Activated effector memory CD4-positive, alpha-beta T cell treated with anti-CD3 and anti-CD28 coated beads, Interleukin-2, amount 50 U/mL, for 16 hours (primary cell): ENCODE measurements at regions not wholly inside any gene's neighbourhood (a gene's known extent, or its start where the extent isn't known, plus 50 kb on each side); places are given as distances from the start of the nearest gene placed in this dataset.

ENCODE experiments used
- DNase-seq: peaks from one replicate; pipeline ENCODE4 v3.0.0-alpha.2; 2020

DNA sequence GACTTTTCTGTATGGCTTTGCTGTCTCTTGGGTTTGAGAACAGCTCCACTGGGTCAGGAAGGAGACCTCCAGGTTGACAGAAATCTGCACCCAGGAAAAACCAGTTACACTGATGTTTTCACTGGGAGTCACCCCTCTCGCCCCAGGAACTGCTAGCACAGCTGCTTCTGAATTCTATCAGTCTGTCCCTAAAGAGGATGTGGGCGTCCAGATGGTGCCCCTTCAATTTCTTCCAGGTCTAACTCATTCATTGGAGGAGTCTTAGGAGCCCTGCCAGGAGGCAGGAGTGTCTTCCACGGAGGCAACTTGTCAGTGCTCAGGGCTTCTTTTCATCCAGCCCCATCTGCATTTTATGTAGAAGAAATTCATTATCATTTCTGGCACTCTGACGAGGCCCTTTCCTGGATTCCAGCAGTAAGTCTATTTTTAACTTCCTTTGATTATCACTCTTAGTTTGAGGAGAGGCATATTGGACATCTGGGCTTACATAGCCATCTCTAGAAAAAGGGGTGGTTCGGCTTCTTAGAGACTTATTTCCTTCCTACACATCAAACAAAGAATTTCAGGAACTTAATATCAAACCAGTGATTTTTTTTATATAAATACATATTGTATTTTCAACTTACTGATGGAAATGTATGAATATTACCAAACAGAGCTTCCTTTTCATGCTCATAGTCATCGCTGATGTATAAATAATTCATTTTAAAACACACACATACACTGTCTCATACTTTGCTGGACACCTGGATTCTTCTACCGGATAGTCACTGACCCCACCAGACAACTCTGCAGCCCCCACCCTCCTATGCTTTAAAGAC is 148.8 kb downstream of the IRX2 start:
- no peak for DNase-seq

DNA sequence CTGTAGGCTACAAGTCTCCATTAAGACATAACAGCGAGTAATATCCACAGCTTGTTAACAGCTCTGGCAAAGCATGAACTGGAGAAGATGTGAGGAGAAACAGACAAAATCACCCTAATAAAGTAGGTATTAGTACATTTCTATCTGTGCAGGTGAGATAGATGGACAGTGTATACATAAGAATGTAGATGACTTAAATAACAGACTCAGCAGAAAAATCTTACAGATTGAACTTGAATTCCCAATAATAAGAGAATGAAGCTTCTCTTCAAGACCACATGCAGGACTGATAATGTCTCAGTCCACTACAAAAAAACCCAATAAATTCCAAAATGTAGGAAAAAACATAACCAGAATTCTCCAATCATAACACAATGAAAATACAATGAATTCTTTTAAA is 153.0 kb downstream of the IRX2 start:
- DNase-seq: no peak

DNA sequence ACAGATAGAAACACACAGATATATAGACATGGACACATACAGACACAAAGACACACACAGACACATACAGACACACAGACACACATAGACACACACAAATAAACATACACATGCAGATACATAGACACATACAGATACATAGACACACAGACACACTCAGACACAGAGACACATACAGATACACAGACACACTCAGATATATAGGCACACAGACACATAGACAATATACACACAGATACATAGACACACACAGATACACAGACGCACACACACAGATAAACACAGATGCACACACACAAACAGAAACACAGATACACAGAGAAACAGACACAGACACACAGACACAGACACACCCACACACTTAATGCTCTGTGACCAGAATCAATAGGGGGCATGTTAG is 156.8 kb downstream of the IRX2 start:
- DNase-seq: no peak

DNA sequence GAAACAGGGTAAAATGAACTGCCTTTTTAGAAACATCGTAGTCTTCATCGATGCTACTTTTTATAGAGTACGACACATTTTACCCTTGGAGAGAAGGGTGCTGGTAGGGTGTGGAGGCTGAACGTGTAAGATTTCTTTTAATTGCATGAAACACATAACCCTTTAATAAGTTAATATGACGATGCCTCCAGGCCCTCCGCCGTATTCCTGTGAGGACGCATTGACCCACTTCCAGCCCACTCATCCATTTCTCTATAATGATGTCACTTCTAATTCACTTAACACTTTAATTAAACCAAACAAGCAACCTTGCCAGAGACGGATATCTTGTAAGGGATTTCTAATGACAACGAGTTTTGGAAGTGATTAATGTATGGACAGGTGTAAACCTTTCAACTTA is 158.7 kb downstream of the IRX2 start:
- no peak for DNase-seq

DNA sequence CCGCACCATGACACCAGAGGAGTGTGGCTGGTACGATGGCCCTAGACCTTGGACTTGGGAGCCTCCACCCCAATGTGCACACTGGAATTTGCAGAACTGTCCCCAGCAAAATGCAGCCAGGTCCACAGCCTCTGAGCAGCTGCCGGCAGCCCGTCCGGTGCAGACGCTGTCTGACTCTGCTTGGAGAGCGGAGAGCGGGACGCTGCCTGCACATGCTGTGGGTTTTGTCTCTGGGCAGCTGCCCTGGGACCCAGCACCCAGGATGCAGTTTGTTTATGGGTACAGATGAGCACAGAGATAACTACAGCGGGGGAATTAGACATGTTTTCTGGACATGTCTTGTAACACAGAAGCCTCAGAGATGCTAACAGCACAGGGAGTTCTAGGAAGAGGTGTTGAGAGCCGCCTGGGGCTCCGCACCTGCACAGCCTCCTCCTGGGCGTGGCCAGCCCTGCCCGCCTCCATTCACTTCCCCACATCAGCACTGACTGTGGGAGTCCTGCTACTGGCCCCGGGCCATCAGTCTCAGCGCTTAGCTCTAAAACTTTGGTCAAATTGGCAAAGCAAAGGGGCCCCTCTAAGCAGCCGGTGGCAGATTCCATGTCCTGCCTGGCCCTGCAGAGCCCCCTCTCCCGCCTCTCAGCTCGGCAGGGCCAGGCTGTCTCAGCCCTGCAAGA is 159.6 kb downstream of the IRX2 start:
- DNase-seq: no peak

DNA sequence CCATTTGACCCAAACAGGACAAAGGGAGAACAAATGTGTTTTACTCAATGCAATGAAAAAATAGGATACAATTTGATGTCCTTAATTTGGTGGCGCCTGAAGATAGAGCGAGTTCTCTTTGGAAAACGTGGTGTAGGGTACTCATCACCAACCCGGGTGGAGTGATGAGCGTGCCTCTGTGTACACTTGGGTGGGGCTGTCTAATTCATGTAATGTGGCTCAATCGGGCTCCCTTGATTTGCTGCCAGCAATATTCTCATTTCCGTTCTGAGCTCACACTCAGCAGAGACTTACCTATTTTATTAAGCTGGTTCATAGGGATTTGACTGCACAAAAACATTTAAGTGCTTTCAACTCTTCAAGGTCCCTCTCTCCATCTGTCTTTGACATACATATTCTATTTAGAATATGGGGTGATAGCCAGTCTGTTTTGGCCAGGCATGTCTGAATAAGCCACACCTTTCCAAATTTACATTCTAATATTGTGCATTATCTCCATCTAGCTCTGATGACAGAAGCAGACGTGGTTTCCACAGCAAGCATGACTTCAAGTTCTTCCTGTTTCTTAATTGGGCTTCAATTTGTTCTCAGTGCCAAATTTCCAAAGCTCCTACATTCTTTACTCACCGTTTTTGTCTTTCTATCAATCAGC is 162.5 kb downstream of the IRX2 start:
- DNase-seq: no peak

DNA sequence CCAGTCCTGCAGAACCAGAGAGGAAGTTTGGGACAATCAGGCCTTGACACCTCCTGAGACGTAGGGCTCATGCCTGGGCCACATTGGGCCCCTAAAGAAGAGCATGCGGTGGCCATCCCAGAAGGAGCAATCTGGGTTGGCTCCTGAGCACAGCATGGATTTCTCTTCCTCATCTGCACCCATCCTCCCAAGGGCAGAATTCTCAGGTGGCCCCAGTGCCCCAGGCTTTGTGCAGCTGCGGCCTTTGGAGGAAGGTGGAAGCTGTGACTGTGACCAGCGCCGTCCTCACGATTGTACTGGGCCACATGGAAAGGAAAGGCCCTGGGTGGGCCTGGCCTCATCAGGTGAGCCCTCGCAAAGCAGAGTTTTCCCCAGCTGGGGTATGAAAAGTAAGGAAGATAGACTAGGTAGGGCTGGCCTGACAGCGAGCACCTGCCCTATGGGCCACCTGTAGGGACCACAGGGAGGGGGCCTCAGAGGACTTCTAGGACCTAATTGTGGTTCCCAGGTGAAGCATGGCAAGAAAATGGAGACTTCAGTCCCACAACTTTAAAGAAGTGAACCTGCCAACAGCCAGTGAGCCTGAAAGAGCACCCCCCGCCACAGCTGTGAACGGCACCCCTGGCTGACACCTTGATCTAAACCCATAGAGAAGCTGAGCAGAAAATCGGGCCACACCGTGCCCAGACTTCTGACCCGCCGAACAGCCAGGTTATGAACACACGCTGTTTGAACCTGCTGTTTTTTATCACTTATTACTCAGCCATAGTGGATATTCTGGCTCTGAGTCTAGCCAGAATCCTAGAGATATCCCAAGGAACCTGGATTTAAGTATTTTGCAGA is 164.1 kb downstream of the IRX2 start:
- no peak for DNase-seq

DNA sequence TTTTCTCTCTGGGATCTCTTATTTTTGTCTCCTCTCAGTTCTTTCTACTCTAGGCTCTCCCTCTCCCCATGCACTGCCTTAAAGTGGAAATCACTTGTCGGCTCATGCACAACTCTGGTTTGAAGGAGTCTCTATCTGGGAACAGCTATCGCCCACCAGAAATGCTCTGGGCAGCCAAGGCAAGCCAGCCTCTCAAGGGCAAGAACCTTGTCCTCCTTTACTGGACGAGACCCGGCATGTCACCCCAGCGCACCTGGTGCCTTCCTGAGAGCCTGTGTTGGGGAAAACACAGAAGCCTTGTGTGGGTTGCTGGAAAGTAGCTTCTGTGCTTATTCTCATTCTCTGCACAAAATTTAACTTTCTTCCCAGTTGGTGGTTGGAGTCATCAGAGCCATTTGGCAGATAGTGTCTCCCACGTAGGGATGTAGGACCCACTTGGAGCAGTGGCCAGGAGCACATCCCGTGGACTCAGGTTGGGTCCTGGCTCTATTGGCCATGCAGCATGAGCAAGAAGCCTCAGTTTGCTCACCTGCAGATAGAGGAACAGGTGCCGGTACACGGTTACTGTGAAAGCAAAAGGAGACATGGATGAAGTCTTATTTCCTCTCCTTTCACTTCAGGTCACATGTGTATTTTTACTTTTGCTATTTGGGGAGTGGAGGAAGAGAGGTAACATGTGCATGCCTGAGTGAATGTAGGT is 165.3 kb downstream of the IRX2 start:
- DNase-seq: no peak

DNA sequence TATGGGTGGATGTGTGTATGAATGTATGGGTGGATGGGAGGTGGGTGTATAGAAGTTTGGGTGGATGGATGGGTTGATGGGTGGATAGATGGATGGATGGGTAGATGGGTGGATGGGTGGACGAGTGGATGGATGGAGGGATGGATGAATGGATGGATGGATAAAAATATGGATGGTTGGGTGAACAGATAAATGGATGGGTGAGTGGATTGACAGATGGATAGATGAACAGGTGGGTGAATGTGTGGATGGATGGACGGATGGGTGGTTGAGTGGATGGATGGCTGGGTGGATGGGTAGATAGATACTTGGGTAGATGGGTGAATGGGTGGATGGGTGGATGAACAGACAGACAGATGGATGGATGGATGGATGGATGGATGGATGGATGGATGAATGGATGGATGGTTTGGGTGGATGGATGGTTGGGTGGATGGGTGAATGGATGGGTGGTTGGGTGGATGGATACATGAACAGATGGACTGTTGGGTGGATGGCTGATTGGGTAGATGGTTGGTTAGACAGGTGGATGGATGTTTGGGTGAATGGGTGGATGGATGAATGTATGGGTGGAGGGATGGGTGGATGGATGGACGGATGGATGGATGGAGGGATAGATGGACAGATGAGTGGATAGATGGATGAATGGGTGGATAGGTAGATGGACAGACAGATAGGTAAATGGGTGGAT is 166.8 kb downstream of the IRX2 start:
- DNase-seq: no peak

DNA sequence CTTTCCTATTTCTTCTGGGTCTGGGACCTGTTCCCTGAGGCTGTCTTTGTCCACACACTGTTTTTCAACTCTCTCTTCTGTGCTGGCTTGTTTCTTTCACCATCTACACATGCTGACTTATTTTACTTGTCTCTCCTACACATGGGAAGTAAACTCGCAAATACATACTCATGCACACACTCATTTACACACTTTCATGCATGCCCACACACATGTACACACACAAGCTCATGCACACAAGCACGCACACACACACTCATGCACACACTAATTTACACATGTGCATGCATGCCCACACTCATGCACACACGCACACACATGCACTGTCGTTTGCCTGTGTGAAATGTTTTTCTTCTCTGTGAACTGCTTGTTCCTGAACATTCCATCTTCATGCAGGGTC is 169.0 kb downstream of the IRX2 start:
- no peak for DNase-seq

DNA sequence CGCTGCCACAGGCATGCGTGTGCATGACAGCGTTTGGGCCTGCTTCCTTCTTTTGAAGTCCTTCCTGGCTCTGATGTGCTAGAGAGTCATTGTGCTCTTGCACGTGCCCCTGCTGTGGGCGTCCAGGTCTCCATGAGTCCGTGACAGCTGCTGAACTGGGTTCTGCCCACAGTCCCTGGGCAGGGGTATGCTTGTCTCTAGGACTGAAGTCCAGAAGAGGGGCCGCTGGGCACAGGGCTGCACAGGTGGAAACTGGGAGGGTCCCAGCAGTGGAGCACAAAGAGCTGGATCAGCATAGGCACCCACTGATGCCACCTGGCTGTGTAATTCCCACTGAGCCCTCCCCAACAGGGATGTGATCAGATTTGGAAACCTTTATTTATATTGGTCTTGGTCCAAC is 169.4 kb downstream of the IRX2 start:
- DNase-seq: no peak

DNA sequence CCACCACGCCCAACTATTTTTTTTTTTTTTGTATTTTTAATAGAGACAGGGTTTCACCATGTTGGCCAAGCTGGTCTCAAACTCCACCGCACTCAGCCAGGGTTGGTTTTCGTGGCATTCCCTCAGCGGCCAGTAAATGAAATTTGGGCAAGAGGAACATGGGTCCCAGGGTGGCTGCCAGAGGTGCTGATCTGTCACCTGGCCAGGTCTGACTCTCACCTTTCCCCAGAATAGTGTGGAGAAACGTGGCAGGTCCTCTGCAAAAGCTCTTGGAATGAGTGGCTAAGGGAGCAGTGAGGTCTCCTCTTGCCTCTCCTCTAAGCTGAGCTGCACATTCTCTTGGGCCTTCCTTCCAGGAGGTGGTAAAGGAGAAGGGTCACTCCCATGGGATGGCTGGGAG is 170.1 kb downstream of the IRX2 start:
- no peak for DNase-seq

DNA sequence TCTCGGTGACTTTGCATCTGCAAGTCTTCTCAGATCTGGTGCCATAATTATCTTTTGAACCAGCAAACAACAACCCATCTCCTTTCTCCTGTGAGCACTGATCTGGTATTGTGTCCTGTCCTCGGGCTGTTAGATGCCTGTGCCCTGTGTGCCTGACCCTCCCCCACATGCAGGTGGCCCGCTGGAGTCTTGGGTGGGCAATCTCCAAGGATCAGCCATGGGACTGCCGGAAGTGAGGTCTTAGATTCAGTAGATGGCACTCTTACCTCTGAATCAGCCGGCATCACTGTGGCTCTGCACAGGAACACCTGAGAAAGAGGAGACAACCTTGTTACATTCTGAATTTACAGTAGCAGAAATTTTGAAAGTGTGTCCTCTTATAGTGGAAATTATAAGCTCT is 172.4 kb downstream of the IRX2 start:
- no peak for DNase-seq

DNA sequence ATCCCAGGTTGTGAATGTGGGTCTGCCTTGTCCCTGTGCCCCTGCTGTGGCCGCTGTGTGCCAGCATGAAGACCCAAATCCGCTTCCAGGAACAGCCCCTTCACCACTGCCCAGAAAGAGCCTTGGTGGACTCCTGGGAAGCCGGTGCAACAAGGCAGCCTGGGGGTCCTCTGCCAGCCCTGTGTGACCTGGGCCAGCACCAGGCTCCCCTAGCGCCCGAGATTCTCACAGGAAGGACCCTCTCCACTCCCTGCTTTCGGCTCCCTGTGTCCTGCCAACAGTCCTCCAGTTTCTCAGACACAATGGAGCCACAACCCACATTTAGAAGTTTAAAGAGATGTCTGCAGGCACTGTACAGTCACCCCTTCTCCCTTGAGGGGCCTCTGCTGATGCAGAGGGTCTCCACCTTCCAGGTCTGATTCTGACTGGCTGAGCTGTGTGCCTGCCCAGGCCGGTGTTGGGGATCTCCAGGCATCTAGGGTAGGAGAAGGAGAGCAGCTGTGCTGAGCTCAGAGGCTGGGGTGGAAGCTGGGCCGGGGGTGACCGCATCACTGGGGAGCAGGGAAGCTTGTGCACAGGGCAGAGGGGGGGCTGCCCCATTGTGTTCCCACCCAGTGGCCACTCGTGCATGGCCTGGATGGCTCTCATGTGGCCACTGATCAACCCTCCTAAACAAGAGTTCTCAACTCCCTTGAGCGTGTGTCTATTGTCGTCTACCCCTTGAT is 174.0 kb downstream of the IRX2 start:
- DNase-seq: no peak

DNA sequence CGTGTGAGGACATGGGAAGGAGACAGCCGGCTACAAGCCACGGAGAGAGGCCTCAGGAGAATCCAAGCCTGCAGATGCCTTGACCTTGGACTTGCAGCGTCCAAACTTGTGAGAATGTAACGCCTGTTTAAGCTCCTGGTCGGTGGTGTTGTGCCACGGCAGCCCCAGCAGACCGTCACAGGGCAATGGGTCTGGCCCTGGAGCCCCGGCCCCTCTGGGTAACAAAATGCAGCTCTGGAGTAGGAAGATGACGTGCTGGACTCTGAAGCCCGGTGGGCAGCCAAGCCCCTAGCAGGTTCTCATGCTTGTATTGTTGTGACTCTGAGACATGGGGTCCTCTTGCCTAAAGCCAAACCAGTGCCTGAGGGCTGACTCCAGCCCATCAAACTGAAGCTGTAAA is 174.7 kb downstream of the IRX2 start:
- no peak for DNase-seq

DNA sequence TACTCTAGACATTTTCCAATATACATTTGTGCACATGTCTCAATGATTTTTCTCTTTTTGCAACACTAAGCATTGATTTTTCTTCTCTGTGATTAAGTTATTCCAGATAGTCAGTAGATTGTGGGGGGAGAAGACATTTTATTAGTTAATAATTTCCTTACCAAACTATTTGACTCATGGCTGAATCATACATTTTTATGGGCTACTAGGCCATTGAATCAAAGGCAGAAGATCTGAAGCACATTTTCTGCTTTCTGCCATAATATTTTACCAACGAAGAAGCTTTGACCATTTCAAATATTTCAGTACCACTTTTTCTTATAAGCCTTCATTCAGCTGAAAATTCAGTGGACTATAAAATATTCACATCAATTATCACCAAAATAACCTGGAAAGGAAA is 175.6 kb downstream of the IRX2 start:
- no peak for DNase-seq

DNA sequence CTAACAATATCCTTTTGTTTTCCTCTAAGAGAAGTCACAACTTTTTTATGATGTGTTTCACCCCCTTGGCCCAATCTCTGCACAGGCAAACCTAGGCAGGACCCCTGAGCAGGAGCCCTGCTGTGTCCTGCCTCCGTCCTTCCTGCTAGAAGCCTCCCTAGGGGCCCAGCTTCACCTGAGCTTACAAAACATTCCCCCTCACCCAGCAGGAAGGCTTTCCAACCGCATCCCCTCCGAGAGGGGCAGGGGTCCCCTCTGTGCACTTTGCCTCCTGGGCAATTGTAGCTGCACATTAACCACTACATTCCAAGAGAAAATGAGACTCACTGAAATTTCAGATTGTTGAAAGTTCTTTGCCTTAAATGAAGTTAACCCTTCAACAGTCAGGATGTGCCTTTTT is 176.2 kb downstream of the IRX2 start:
- DNase-seq: no peak

DNA sequence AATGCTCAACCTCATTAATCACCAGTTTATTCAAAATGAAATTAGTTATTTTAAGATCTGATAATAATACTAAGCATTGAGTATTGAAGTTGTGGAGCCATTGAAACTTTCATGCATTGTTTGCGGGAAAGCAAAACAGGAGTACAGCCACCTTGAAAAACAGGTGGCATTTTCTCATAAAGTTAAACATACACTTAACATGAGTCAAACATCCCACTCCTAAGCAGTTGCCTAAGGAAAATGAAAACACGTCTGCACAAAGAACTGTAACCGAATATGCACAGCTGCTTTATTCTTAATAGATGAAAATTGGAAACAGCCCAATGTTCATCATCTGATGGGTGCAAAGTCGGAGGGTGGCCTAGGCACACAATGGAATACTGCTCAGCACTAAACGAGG is 177.3 kb downstream of the IRX2 start:
- DNase-seq: no peak

DNA sequence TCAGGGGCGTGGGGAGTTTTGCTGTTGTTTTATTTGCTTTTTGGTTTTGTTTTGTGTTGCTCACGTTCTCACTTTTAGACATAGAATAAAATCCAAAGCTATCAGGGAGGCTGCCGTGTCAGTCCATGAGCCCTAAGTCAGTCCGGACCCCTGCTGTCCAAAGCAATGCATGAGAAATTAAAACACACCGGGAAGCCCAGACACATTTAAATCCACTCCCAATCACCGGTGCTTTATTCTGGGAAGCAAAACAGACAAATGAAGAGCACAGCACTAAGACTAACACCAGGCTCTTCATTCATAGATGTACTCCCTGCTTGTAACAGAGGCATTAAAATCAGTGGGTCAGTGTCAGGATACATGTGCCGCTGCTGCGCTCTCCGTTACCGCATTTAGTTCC is 180.9 kb downstream of the IRX2 start:
- no peak for DNase-seq

DNA sequence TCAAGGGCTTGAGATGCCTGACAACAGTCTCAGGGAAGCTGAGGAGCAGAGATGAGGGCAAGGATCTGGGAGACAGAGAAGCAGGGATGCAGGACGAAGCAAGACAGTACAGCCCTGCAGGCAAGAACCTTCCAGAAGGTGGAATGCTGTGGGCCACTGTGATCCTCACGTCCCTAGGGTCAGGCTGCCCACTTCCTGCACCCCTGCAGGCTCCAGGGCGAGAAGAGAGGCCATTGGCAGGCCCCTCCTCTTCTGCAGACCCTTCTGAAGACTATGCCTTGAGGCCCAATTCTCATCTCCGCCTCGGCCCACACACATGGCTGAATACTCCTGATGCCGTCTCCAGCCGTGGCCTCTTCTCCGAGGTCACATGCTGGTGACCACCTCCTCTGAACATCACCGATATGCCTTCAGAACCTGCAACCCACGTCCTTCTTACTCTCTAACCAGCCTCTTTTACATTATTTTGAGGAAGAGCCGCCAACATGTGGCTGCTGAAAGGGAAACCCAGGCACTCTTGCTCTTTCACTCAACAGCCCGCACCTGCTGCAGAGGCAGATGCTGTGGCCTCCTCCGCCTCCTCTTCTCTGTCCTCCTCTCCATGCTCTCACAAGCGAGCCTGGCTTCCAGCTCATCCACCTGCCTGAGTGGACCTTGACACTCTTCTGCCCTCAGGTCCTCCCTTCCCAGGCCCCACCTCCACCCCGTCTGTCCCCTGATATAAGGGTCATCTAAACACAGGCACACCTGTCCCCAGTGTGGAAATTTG is 181.5 kb downstream of the IRX2 start:
- DNase-seq: no peak

DNA sequence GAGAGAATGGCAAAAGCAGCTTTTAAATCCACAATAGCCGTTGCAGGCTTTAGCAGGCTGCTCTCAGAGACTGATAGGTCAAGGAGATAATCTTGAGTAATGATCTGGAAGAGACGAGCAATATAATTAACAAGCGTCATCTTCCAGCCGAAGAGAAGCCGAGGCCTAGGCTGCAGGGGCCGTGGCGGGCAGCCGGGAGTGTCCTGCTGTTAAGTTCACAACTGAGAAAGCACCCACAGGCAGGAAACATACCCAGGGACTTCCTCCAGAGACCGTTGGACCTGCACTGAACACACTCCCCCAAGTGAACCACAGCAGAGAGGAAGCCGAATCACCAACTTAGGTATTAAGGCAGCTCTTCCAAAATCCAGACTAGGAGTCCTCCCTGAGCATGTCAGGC is 182.3 kb downstream of the IRX2 start:
- no peak for DNase-seq
